Stomach (tissue), 4 donors: ENCODE measurements at regions not wholly inside any gene's neighbourhood (a gene's known extent, or its start where the extent isn't known, plus 50 kb on each side); places are given as distances from the start of the nearest gene placed in this dataset.

Source experiments
- CTCF ChIP-seq, 7 experiments: fragments of 450-650 bp in 4 of 7; fragments of 200-600 bp in 3 of 7; sonication (generic) in 3 of 7; IDR thresholded peaks; one replicate each; pipeline ENCODE4 v1.5.1; 2016 to 2019; ENCODE audit warnings: antibody characterized with exemption in 7 of 7, control low read depth in 2 of 7, mild to moderate bottlenecking in 1 of 7
- EP300 ChIP-seq: sonication (generic); formaldehyde crosslinking; IDR thresholded peaks from one replicate; pipeline ENCODE4 v1.6.1; 2017; ENCODE audit warnings: antibody characterized with exemption
- POLR2A ChIP-seq, 4 donors: fragments of 450-650 bp; IDR thresholded peaks; one replicate each; pipeline ENCODE4 v1.6.1; 2016; ENCODE audit warnings: antibody characterized with exemption in 4 of 4, control low read depth in 2 of 4, mild to moderate bottlenecking in 1 of 4, moderate library complexity in 1 of 4

GRCh38 chr19:28609944-28610343 is 603.0 kb downstream of the UQCRFS1 start:
- TF ChIP-seq CTCF (IDR thresholded peaks at IDR 0.05) = no peak
- TF ChIP-seq EP300 = no peak
- no peak for TF ChIP-seq POLR2A (IDR thresholded peaks at IDR 0.05)
